ENCODE measurements at regions not wholly inside any gene's neighbourhood (a gene's known extent, or its start where the extent isn't known, plus 50 kb on each side); places are given as distances from the start of the nearest gene placed in this dataset.

GRCh38 chr4:137043184-137043583 is 489.1 kb downstream of the PCDH18 start:
- no CpG with 5 or more reads among the region's 2 CpGs for WGBS (ENCODE audit: insufficient coverage)
- H3K9me3 ChIP-seq (replicated peaks; ENCODE audit: control insufficient read depth, low read depth, low read length) = no peaks in the 10 kb centered on the region
- H3K27me3 ChIP-seq (ENCODE audit: control insufficient read depth, insufficient read depth, low read length) = no peaks in the 10 kb centered on the region
- no peak overlapping the region for H3K27ac ChIP-seq (ENCODE audit: low read length)
- DNase-seq = no peak
- H3K4me1 ChIP-seq (ENCODE audit: control insufficient read depth, insufficient read depth, low read length) = no peaks in the 10 kb centered on the region
- H3K36me3 ChIP-seq (ENCODE audit: control insufficient read depth, insufficient read depth, low read length) = no peaks in the 10 kb centered on the region
- H3K4me3 ChIP-seq (ENCODE audit: low read length) = no peak overlapping the region

DNA sequence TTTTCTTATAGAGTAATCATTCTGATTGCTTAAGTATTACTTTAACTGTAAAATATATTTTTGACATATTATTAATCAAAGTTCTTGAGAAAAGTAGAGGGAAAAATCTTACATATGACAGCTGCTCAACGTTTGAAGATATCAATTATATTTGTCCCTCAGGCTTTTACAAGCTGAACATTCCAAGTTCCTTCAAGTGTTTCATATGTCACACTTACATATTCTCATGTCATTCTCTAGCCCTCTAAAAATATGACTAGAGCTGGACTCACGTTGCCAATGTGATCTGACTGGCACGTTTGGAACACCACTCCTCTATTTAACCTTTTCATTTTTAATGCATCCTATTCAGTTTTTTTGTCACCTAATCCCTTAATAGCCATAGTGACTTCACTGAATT is 492.9 kb downstream of the PCDH18 start:
- DNase-seq = peak; percentile 38
- Histone ChIP-seq H3K4me3 (ENCODE audit: low read length) (no peak overlapping the region), H3K4me1 (ENCODE audit: control insufficient read depth, insufficient read depth, low read length) (no peaks in the 10 kb centered on the region), H3K27ac (ENCODE audit: low read length) (no peak overlapping the region), H3K36me3 (ENCODE audit: control insufficient read depth, insufficient read depth, low read length) (no peaks in the 10 kb centered on the region), H3K9me3 (replicated peaks; ENCODE audit: control insufficient read depth, low read depth, low read length) (no peaks in the 10 kb centered on the region), H3K27me3 (ENCODE audit: control insufficient read depth, insufficient read depth, low read length) (no peaks in the 10 kb centered on the region)
- WGBS (ENCODE audit: insufficient coverage) = 25% methylated on average over 2 of the region's 3 CpGs

- DNase-seq = peak; percentile 76
- Histone ChIP-seq H3K27me3 (ENCODE audit: control insufficient read depth, insufficient read depth, low read length) (no peaks in the 10 kb centered on the region), H3K9me3 (replicated peaks; ENCODE audit: control insufficient read depth, low read depth, low read length) (no peaks in the 10 kb centered on the region), H3K27ac (ENCODE audit: low read length) (no peak overlapping the region), H3K36me3 (ENCODE audit: control insufficient read depth, insufficient read depth, low read length) (no peaks in the 10 kb centered on the region), H3K4me3 (ENCODE audit: low read length) (no peak overlapping the region), H3K4me1 (ENCODE audit: control insufficient read depth, insufficient read depth, low read length) (no peaks in the 10 kb centered on the region)
Measured at GRCh38 chr4:137032222-137032621, 500.1 kb downstream of the PCDH18 start.

DNA sequence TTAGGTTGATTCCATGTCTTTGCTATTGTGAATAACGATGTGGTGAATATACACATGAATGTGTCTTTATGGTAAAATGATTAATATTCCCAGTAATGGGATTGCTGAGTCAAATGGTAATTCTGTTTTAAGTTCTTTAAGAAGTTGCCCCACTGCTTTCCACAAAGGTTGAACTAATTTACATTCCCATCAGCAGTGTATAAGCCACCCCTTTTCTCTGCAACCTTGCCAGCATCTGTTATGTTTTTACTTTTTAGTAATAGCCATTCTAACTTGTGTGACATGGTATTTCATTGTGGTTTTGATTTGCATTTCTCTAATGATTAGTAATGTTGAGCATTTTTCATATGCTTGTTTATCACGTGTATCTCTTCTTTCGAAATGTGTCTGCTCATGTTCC is 503.3 kb downstream of the PCDH18 start:
- DNase-seq = no peak
- Histone ChIP-seq H3K27ac (ENCODE audit: low read length) (no peak overlapping the region), H3K4me3 (ENCODE audit: low read length) (no peak overlapping the region), H3K9me3 (replicated peaks; ENCODE audit: control insufficient read depth, low read depth, low read length) (no peaks in the 10 kb centered on the region), H3K4me1 (ENCODE audit: control insufficient read depth, insufficient read depth, low read length) (no peaks in the 10 kb centered on the region), H3K36me3 (ENCODE audit: control insufficient read depth, insufficient read depth, low read length) (no peaks in the 10 kb centered on the region), H3K27me3 (ENCODE audit: control insufficient read depth, insufficient read depth, low read length) (no peaks in the 10 kb centered on the region)
- no CpG with 5 or more reads among the region's 3 CpGs for WGBS (ENCODE audit: insufficient coverage)

DNA sequence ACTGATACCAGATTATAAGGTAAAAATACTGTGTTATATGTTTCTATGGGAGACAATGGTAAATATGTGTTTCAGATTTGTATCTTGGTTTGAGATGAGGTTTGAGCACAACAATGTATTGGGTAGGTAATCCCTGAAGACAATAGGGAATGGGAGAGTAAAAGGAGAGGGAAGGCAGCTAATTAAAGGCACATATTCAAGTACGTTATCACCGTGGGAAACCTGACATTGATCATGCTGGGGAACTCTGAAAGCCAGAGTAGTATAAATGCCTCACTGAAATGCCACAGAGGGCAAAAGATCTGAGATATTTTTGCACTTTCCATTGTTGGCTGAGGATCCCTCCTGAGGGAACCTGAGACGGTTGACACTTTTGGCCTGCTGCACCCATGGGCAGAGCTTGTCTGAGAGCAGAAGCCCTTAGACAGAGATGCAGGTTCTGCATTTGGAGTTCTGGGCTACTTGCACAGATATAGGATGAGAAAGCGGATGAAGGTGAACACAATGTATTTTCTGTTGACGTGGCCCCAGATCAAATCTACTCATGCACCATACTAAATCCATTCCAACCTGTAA is 506.7 kb downstream of the PCDH18 start:
- DNase-seq = peak; percentile 16
- 47% methylated on average over 3 of the region's 5 CpGs for WGBS (ENCODE audit: insufficient coverage)
- no peak overlapping the region for H3K27ac ChIP-seq (ENCODE audit: low read length)
- H3K9me3 ChIP-seq (replicated peaks; ENCODE audit: control insufficient read depth, low read depth, low read length) = no peaks in the 10 kb centered on the region
- no peaks in the 10 kb centered on the region for H3K36me3 ChIP-seq (ENCODE audit: control insufficient read depth, insufficient read depth, low read length)
- H3K4me1 ChIP-seq (ENCODE audit: control insufficient read depth, insufficient read depth, low read length) = no peaks in the 10 kb centered on the region
- no peak overlapping the region for H3K4me3 ChIP-seq (ENCODE audit: low read length)
- H3K27me3 ChIP-seq (ENCODE audit: control insufficient read depth, insufficient read depth, low read length) = no peaks in the 10 kb centered on the region

DNA sequence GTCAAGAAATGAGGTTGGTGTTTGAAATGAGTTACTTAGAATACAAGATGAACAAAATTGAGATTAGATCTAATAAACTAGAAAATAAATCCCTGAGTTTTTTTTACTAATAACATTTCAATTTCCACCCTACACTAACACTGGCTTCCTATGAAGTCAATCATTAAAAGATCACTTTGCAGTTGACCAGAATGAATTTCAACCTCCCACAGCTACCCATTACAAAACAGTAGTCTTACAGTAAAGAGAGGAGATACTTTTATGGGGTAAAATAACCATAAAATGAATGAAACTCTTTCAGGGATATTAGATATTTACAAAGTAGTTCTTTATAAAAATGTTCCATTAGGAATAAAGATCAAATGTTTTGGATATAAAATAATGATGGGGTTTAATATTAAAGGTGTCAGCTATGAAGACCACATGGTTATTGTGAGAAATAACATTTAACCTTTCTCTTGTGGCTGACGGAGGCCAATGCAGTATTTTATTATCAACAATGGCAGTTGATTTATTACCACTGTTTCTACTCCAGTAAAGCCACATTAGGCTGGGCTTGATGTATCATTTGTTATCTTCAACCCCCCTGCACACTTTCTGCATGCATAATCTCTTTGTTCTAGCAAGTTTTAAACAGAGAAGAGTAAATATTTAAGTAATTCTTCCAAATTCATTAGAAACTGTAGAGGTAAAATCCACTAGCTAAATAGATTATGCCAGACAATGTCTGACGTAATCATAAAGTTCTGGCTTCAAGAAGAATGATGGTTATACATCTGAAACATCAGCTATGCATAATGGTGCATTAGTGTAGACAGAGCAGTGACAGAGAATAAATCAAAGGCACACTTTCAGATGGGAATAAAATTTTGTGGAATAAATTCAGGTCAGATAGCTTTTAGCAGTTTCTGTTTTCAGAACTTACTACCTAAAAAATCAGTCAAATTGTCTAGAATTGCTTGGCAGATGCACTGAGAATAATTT is 516.6 kb downstream of the PCDH18 start:
- no CpG with 5 or more reads among the region's 2 CpGs for WGBS (ENCODE audit: insufficient coverage)
- Histone ChIP-seq H3K27ac (ENCODE audit: low read length) (no peak overlapping the region), H3K4me1 (ENCODE audit: control insufficient read depth, insufficient read depth, low read length) (no peaks in the 10 kb centered on the region), H3K4me3 (ENCODE audit: low read length) (no peak overlapping the region), H3K9me3 (replicated peaks; ENCODE audit: control insufficient read depth, low read depth, low read length) (no peaks in the 10 kb centered on the region), H3K36me3 (ENCODE audit: control insufficient read depth, insufficient read depth, low read length) (no peaks in the 10 kb centered on the region), H3K27me3 (ENCODE audit: control insufficient read depth, insufficient read depth, low read length) (no peaks in the 10 kb centered on the region)
- DNase-seq = no peak

DNA sequence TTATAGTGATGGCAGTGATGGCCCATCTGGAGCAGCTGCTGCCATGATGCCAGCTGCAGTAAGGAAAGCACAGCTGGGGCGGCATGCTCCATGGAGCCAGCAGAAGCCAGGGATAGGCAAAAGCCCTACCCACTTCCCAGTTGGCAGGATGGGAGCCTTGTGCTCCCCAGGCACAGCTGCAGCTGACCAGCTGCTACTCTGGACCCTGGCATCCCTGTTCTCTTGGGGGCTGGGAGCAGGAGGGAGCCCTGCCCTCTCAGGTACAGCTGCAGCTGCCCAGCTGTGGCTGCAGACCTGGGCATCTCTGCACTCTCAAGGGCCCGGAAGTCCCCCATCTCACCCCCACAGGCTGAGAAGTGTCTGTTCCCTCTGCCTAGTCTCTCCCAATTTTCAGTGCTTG is 531.9 kb downstream of the PCDH18 start:
- no peak overlapping the region for H3K4me3 ChIP-seq (ENCODE audit: low read length)
- peaks cover 16% of the 10 kb centered on the region for H3K9me3 ChIP-seq (replicated peaks; ENCODE audit: control insufficient read depth, low read depth, low read length)
- WGBS (ENCODE audit: insufficient coverage) = 94% methylated on average over 2 of the region's 2 CpGs
- no peaks in the 10 kb centered on the region for H3K27me3 ChIP-seq (ENCODE audit: control insufficient read depth, insufficient read depth, low read length)
- H3K27ac ChIP-seq (ENCODE audit: low read length) = no peak overlapping the region
- no peaks in the 10 kb centered on the region for H3K36me3 ChIP-seq (ENCODE audit: control insufficient read depth, insufficient read depth, low read length)
- DNase-seq = no peak
- no peaks in the 10 kb centered on the region for H3K4me1 ChIP-seq (ENCODE audit: control insufficient read depth, insufficient read depth, low read length)

DNA sequence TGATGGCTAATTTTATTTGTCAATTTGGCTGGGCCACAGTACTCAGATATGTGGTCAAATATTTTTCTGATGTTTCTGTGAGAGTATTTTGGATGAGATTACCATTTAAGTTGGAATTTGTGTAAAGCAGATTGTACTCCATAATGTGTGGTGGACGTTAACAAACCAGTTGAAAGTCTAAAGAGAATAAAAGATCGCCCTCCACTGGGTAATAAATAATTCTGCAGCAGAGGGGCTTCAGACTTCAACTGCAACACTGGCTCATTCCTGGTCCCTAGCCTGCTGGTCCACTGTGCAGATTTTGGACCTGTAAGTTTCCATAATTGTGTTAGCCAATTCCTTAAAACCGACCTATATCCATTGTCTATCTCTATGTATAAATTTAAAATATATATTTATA is 540.3 kb downstream of the PCDH18 start:
- Histone ChIP-seq H3K9me3 (replicated peaks; ENCODE audit: control insufficient read depth, low read depth, low read length) (no peaks in the 10 kb centered on the region), H3K27me3 (ENCODE audit: control insufficient read depth, insufficient read depth, low read length) (no peaks in the 10 kb centered on the region), H3K36me3 (ENCODE audit: control insufficient read depth, insufficient read depth, low read length) (no peaks in the 10 kb centered on the region), H3K4me3 (ENCODE audit: low read length) (no peak overlapping the region), H3K4me1 (ENCODE audit: control insufficient read depth, insufficient read depth, low read length) (no peaks in the 10 kb centered on the region), H3K27ac (ENCODE audit: low read length) (no peak overlapping the region)
- no CpG with 5 or more reads among the region's 3 CpGs for WGBS (ENCODE audit: insufficient coverage)
- DNase-seq = no peak

DNA sequence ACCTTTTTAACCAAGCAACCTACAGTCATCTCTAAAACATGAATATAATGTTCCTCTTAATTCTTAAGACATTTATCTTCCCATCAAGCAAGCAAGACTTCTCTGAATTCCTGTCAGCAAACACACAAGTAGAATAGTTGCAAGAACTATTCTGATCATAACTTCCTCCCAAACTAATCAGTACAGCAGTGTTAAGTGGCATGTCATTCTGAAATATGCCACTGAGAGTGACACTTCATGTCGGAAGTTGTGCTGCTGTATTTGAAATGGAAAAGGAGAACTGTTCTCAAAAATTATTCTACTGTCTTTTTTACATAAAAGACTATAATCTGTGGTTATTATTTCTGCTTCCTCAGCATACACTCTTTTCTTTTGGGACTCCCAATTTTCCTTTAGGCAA is 546.6 kb downstream of the PCDH18 start:
- no peak for DNase-seq
- no CpG with 5 or more reads among the region's 1 CpG for WGBS (ENCODE audit: insufficient coverage)

DNA sequence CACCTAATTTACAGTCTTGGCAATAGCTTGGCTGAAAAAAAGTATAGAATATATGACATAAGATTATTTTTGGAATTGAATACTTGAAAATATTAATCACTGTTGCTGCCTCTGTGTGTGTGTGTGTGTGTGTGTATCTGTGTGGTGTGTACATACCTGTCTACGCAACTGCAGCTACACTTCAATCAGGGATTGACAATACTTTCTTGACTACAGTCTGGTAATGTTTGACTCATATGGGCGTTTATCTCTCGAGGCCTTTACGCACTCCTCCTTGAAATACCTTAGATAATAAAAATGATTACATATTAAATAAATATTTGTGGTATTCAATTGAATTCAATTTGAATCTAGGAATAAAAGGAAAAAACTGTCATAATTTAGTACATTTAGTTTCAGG is 565.2 kb downstream of the PCDH18 start:
- Histone ChIP-seq H3K9me3 (replicated peaks; ENCODE audit: control insufficient read depth, low read depth, low read length) (no peaks in the 10 kb centered on the region), H3K4me1 (ENCODE audit: control insufficient read depth, insufficient read depth, low read length) (no peaks in the 10 kb centered on the region), H3K27me3 (ENCODE audit: control insufficient read depth, insufficient read depth, low read length) (no peaks in the 10 kb centered on the region), H3K36me3 (ENCODE audit: control insufficient read depth, insufficient read depth, low read length) (no peaks in the 10 kb centered on the region), H3K27ac (ENCODE audit: low read length) (no peak overlapping the region), H3K4me3 (ENCODE audit: low read length) (no peak overlapping the region)
- no peak for DNase-seq
- WGBS (ENCODE audit: insufficient coverage) = no CpG with 5 or more reads among the region's 4 CpGs

More for the DNA sequence above, 546.6 kb downstream of the PCDH18 start:
- Histone ChIP-seq H3K4me1 (ENCODE audit: control insufficient read depth, insufficient read depth, low read length) (no peaks in the 10 kb centered on the region), H3K27ac (ENCODE audit: low read length) (no peak overlapping the region), H3K9me3 (replicated peaks; ENCODE audit: control insufficient read depth, low read depth, low read length) (no peaks in the 10 kb centered on the region), H3K27me3 (ENCODE audit: control insufficient read depth, insufficient read depth, low read length) (no peaks in the 10 kb centered on the region), H3K36me3 (ENCODE audit: control insufficient read depth, insufficient read depth, low read length) (no peaks in the 10 kb centered on the region), H3K4me3 (ENCODE audit: low read length) (no peak overlapping the region)

Measured in muscle of leg (tissue), 3 donors.